OCI-M2 (cell line): ENCODE measurements at regions not wholly inside any gene's neighbourhood (a gene's known extent, or its start where the extent isn't known, plus 50 kb on each side); places are given as distances from the start of the nearest gene placed in this dataset.

Source experiments
- DNase-seq: peaks from one replicate; lab custom pipeline; 2025; ENCODE audit not compliant: unreplicated experiment; lab: John Stamatoyannopoulos, UW

DNA sequence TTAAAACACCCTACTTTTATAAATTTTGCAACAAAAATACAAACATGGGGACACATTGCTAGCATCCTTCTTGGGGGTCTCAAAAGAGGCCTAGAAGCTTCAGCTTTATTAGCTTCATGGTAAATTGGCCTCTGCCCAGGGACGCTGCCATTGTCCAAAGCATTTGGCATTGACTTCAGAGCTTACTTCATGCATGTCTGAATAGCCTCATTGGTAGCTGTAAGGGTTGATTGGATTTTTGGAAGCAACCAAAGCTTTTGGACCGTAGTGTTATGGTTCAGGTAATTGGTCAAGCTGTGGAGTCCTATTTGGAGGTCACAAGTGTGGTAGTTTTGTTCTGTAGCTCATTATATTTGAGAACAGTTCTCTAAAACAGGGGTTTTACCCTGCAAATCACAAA is 411.7 kb upstream of the SLC24A2 start:
- DNase-seq, result no peak

DNA sequence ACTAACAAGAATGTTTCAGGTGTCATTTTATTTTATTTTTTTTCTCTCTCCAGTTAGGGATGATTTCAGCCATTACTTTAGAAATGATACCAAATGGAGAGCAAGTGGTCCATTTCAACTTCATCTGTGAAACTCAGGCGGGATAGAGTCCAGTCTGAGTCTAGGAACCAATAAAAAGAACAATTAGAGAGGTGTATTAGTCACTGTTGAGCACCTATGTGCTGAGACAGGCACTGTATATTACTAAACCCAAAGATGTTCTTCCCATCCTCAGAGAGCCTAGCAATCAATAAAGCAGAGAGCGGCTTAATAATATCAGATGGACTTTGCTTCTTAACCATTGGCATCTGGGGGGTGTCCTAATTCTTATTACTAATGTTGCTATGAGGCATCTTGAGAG is 410.3 kb upstream of the SLC24A2 start:
- DNase-seq, result no peak

DNA sequence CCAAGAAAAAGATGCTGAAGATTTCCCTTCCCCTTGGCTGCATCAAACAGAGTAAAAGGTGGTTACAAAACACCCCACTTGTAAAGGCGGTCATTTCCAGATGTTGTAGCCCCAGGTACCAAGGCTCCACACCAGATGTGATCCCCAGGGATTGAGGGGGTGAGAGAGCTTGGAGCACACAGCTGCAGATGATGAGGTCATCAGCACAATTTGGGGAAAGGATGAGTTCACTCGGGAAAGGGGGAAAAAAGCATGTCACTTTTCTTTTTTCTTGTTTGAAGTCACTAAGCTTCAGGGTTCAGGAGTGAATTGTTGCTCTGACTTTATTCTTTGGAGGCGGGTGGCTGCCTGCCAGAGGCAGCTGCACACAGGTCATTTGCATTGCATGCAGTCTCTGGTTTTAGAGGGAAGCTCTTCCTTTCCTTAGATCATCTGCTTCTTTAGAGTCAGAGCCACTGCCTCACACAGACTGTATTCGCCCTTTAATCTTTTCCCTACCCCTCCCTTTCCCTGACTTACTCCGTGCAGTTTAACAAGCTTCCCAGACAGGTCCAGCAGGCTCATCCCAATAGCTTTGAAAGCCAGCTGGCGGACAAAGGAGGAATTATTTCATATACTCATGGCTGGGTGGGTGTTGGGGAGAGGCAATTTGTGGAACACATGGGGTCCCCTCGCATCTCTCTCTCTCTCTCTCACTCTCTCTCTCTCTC is 409.3 kb upstream of the SLC24A2 start:
- no peak for DNase-seq

DNA sequence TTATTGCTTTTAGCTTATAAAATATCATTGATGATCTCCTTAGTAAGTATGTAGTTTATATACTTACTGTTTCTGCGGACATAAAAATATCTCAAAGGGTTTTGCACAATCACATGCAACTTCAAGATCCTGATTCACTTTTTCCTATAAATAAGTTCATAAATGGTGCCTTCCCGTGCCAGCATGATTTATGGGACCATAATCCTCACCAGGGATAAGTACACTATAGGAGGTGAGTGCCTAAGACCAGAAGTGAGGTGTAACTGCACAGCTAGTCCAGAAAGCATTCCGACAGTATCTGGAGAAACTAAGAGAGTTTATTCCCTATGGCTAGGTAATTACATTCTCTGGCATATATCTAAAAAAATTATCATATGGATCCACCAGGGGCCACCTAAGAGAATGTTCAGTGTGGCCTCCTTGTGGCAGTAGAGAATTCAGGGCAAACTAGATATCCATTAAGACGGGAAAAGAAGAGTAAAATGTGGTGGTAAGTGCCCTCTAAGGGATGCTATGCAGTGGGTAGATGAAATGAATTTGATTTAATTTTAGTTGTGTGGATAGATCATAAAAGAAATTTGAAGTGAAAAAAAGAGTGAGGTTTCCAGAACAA is 402.5 kb upstream of the SLC24A2 start:
- no peak for DNase-seq

DNA sequence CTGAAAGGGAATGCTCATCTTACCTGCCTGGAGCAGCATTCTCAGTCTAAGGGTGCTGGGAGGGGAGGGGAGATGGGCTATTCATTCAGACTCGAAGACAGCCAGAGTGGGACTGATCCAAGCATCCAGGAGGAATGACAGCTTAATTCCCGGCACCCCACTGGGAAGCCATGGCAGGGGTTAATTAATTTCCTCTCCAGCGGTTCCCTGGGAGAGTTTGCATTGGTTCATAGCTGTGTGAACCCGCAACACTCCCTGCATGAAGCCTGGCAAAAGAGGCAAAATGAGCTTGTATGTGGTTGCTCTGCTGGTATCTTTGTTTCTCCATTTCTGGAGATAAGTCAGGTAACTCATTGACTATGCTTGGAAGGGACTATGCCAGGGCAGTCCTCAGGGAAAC is 401.0 kb upstream of the SLC24A2 start:
- no peak for DNase-seq

DNA sequence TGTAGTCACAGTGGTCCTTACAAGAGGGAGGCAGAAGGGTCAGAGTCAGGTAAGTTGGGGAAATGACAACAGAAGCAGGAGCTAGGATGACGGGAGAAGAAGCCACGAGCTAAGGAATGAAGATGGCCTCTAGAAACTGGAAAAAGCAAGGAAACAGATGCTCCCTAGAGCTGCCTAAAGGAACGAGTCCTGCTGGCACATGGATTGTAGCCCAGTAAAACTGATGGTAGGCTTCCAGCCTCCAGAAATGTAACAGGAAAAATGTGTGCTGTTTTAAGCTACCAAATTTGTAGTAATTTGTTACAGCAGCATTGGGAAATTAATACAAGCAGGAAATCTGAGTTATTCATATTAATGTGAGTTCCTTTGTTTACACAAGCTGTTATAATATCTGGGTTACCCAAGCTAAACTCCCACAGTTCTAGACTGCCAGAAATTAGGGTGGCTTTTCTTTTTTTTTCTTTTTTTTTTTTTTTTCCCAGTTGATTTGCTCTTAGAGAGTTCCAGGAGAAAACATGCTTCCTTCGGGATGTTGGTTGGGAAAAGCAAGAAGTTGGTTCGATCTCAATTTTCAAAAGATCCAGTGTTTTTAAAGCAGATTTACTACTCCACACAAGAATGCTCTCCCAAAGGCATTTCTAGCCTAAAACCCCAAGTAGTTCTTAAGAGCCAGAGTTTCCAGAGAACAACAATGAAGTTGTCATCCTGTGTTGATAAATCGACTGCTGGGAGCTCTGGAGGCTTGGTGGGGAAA is 400.0 kb upstream of the SLC24A2 start:
- DNase-seq, result no peak

DNA sequence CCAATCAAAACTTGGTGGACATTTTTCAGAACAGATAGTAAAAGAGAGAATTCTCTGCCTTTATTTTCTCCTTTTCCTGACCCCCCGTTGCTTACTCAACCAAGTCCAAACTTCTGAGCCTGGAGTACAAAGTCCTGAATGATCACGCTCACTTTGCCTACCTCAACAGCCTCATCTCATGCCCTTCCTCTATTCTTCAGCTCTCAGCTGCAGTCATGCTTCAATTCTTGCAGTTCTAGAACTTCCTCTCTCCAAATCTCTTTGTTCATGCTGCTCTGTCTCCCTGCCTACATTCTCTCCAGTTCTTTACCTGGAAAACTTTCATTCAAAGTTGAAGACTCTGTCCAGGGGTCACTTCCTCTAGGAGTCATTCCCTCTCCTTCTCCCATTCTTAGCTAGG is 398.5 kb upstream of the SLC24A2 start:
- DNase-seq, result no peak

DNA sequence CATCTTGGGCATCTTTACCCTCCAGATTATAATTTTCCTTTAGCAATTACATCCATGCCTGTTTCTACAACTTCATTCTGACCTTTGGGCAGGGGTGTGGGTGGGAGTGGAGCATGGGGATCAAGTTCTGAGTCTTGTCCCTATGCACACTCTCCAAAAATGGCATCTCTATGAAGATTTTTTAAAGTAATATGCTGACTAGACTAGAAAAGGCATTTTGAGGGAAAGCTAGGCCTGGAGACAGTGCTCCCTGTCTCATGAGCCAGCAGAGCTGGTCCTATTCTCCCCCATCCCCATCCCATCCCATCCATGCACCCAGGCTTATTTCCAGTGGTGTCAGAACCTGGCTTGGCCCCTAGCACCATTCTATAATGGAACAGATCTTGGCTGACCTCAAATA is 398.0 kb upstream of the SLC24A2 start:
- no peak for DNase-seq

DNA sequence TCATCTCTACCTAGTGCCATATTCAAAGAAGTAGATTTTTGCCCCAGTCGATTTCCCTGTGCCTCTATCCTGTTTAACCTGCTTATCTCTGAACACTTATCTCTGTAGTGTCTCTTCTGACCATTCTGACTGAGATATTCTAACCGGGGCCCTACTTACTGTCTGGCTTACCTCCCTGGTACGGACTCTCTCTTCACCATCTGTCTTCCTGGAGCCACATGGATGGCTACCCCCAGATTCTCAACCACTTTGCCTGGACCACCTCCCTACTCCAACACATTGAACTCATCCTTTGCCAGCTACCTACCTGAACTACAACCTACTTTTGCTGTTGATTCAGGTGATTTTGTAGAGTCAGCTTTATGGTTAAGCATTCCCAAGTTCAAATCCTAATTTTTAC is 397.4 kb upstream of the SLC24A2 start:
- DNase-seq, result no peak

DNA sequence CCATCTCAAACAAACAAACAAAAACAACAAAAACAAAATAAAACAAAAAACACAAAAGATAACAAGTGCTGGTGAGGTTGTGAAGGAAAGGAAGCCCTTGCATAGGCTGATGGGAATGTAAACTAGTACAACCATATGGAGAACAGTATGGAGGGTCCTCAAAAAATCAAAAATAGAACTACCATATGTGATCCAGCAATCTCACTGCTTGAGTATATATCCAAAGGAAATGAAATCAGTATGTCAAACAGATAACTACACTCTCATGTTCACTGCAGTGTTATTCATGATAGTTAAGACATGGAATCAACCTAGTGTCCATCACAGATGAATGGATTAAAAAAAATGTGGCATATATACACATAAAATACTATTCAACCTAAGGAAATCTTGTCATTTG is 395.7 kb upstream of the SLC24A2 start:
- no peak for DNase-seq

DNA sequence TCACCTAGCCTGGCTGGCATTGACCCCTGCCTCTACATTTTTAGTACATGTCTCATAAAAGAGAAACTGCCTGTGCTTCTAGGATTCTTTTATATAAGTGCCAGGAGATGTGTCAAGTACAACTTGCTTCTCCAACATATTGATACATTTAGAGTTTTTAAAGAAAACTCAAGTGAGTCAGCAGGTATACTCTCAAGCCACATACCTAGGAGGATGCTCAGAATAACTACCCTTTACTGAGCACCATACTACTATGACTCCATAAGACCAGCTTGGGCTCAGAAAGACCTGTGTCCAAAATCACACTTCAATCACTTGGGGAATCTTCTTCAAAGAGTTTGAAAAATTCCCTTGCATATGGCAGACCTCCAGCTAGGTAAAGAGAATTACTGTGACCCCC is 389.8 kb upstream of the SLC24A2 start:
- no peak for DNase-seq

DNA sequence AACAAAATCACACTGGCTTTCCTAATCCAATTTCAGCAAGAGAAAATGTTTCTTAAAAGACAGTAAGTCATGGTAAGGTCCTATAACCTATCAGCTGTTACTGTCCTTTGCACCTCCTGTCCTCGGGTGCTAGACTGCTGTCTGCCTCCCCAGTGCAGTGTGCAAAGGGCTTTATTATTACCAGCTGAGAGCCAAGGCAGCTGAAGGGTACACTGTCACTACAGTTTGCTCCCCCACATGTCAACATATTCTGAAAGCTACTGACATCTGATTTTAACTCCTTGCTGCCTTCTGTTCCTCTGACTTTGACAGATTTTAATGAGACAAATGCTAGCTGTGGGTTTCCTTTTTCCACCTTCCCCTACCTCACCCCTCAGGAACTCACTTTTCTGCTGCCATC is 389.4 kb upstream of the SLC24A2 start:
- DNase-seq, result no peak

DNA sequence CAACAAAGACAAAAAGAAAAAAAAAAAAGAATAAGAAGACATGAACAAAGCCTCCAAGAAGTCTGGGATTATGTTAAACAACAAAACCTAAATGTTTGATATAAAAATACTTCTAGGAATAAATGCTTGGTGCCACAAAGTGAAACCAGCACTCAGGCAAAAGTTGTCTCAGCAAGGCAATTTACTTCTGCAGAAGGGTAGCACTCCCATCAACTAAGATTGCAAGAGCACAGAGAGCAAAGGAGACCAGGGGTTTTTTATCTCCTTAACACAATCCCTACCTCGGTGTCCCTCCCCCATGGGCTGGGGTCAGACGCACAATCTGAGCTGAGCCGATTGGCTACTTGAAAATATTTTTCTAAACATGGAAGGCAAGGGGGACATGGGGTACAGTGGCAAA is 381.3 kb upstream of the SLC24A2 start:
- DNase-seq, result no peak

DNA sequence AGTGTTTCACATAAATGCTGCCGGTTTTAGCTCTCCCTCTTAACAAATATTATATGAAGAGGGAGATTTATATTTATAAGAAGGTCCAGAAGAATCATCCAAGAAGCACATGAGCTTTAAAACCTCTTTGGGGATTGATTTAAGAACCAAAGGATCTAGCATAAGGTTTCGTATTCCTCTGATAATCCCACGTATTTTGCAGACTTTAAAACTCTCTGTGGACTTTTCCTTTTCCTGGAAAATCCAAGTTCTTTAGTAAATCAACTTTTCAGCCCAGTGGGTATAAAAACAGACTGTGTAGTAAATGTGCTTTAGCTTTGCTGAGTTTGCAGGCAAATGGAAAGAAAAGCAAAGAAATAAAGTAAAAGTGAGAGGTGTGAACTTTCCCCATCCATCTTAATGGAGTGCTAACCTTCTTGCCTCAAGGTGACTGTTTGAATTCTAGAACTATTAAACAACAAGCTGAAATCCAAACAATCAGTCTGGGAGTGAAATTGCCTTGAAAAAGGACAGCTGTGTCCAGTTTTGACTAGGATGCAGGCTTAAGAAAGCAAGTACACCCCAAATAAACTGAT is 363.4 kb upstream of the SLC24A2 start:
- no peak for DNase-seq

DNA sequence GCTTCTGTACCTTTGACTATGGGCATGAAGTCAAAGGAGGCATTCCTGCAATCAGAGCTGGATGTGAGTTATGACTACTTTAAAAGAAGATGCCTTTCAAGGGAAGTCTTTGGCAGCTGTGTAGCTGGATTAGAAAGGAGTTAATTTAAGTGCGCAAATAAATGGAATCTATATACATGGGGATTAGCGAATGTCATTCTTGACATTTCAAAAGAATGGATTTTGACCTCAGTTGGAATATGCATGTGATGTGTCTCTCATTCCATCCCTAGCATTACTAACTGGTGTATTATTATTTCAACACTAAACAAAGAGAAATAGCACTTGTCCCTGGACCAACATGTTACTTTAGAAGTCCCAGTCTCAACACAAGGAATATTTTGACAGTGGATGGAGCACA is 359.6 kb upstream of the SLC24A2 start:
- DNase-seq, result no peak

DNA sequence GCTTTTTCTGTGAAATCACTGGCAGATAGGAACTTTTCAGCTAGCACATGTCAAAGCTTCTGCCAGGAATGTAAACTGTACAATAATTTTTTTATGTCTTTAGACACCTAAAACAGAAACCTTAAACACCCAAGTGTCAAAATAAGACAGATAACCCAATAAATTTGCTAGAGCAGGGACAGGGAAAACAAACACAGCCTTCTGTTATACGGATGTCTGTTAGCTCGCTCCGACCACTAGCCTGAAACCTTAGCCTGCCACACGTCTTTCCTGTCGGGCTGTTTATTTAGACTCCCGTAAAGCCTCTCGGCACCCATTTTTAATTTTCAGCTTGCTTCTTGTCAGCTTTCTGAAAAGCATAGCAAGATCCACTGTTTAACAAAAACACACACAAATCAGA is 355.4 kb upstream of the SLC24A2 start:
- no peak for DNase-seq

DNA sequence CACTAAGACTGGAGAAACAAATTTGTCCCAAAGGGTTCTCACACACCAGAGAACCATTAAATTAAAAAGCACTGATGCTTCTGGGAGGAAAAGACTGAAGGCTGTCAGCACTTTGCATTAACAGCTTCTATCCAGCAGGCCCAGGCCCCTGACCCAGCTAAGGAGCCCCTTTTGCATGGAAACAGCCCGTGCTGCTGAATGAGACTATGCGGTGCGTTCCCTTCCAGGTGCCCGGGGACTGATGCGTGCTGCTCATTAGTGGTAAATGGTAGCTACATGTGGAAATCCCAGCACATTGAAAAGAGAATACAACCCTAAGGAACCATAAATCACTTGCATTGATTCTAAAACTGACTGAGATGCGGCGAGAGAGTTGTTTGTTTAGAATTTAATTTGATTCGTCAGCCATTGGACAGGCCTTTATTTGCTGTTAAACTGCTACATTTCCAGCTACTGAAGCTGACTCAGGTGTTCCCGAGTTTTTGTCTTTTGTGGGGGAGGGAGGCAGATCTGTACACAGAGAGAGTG is 351.0 kb upstream of the SLC24A2 start:
- no peak for DNase-seq

DNA sequence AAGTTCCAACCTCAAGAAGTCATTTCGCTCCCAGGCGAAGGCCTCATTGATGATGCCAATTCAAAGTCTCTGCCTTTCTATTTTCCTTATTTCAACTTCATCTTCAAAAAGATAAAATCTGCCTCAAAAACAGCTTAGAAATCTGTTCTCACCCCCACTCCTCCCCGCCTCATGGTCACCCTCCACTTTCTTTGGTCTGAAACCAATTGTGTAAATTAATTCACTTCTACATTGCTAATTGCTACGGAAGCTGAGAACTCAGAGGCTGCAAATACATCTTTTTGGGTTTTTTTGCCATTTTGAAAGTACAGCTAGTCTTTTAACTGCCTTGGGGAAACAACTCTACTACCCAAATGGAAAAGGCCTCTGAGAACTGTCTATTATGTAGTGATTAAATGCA is 350.0 kb upstream of the SLC24A2 start:
- no peak for DNase-seq

DNA sequence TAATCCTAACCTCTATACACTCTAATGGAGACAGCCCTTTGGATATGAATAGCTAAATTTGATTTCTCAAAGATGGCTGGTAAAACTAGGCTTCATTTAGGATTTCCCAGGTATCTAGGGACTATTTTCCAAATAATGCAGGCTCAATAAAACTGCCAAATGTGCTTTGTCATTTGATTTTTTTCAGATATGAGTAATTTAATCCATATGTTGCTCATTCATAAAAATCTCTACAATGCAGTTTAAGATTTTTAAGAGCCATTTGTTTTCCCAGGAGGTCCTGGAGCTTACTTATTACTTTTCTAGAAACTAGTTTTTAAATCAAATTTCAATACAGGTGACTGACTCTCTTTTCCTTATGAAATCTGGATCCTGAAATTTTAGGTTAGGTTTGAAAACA is 349.3 kb upstream of the SLC24A2 start:
- no peak for DNase-seq

DNA sequence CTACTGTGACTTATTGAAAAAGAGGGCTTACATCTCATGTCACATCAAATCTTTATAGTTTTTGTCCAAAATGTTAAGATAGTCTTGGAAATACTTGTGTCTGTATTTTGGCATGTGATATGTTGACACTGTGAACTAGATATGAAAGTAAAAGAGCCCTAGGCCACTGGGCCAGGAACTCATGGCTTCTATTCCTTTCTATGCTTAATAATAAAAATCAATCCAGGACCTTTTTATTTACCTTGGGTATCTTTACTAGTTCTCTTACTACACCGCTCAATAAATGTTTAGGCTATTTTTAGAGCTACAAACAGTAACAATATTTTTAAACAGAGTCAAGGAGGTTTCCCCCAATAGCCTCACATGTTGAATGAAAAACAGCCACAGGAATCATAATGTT is 348.6 kb upstream of the SLC24A2 start:
- DNase-seq, result no peak

DNA sequence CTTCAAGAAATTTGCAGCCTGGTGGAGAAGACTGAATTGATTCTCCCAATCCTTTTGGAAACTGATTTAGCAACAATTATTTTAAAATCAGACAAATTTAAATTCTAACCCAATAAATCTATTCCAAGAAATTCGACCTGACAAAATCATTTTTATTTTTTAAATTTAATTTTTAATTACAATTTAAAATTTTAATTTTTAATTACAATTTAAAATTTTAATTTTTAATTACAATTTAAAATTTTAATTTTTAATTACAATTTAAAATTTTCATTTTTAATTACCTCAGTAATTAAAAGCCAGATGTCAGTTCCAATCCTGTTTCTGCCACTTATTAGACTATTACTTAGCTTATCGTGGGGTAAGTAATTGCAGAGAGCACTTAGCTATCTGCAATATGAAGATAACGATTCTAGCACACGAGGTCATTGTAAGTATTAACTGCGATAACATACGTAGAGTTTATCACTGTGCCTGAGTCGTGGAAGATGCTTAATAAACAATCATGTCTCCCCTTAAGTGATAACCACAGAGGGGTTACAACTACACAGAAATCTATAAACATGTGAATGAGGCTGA is 346.4 kb upstream of the SLC24A2 start:
- DNase-seq, result no peak

DNA sequence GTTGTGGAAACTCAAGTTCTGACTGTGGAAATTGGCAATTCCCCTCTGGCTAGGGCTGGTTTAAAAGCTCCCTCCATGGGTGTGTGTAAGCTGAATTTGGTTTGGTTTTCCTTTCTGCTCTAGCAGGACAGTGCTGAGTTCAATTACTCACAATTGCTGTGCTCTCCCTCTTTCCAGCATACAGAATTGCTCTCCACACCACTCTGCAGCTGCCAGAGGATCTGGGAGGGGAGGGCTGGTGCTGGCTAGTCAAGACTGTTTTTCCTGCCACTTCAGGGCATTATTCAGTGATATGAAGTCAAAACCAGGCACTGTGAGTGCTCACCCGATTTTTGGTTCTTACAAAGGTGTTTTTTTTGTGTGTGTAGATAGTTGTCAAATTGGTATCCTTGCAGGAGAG is 336.9 kb upstream of the SLC24A2 start:
- no peak for DNase-seq
